ENCODE measurements at regions not wholly inside any gene's neighbourhood (a gene's known extent, or its start where the extent isn't known, plus 50 kb on each side); places are given as distances from the start of the nearest gene placed in this dataset.

DNA sequence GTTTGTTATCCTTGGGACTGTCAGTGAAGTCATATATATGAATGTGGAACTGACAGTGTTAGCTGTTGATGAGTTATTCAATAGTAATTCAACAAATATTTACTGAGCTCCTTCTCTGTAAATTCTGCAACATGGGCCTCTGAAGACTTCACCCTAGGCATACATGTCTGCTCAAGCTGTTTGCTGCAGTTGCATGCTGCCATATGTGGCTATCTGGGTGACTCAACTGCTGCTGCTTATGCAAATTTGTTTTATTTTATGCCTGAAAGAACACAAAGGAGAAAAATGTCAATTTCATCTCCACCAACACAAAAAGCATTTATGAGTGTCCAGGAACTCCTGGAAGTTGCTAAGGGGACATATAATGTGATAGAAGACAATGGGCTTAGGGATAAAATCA lies 417.6 kb downstream of the AASDHPPT start:
- dilution Hi-C loops (cut with MboI; ENCODE audit: extremely low pct_ligation_motif_present, low sequenced_read_pairs): no loop called here
- no TSS peak for BruUV-seq (replicated peaks)
- Histone ChIP-seq H3K27me3 (ENCODE audit: control insufficient read depth in 2 of 2, insufficient read depth in 2 of 2, low read length in 2 of 2) (no peaks in the 10 kb centered on the region), H2AFZ (ENCODE audit: low read depth, low read length) (no peak overlapping the region), H3K4me2 (ENCODE audit: insufficient read depth, low read length) (no peak overlapping the region), H3K4me3 (replicated peaks in 1 of 3; ENCODE audit: insufficient read depth in 1 of 3, low read depth in 1 of 3, low read length in 3 of 3) (no peak overlapping the region), H3K9me3 (replicated peaks; ENCODE audit: control insufficient read depth, insufficient read depth, low read length) (no peaks in the 10 kb centered on the region), H3K79me2 (ENCODE audit: control insufficient read depth, insufficient read depth, low read length) (no peaks in the 10 kb centered on the region), H3K4me1 (ENCODE audit: control insufficient read depth, extremely low read depth, insufficient read depth, low read length) (no peaks in the 10 kb centered on the region), H3K9ac (replicated peaks; ENCODE audit: extremely low read depth, insufficient read depth, low read length) (no peak overlapping the region), H3K36me3 (ENCODE audit: control insufficient read depth in 2 of 2, extremely low read depth in 1 of 2, insufficient read depth in 2 of 2, low read length in 2 of 2) (no peaks in the 10 kb centered on the region), H3K9me1 (replicated peaks; ENCODE audit: control insufficient read depth, extremely low read depth, insufficient read depth, low read length) (no peaks in the 10 kb centered on the region), H4K20me1 (replicated peaks; ENCODE audit: control insufficient read depth, extremely low read depth, insufficient read depth, low read length) (no peaks in the 10 kb centered on the region), H3K27ac (ENCODE audit: insufficient read depth, low read depth, low read length) (no peak overlapping the region)
- intact Hi-C loops (cut with micrococcal nuclease): no loop called here
- DNase-seq (ENCODE audit: low read depth, low spot score) (no peak), FAIRE-seq (no peak)
- TF ChIP-seq POLR2AphosphoS5 (IDR thresholded peaks at IDR 0.05; ENCODE audit: insufficient read depth, low read depth, low read length) (no peak), JUN (IDR thresholded peaks at IDR 0.05; ENCODE audit: borderline replicate concordance, insufficient read depth, insufficient read length, low read depth) (no peak), MYC (IDR thresholded peaks at IDR 0.05; ENCODE audit: low read depth, low read length) (no peak), EZH2 (IDR thresholded peaks at IDR 0.05; ENCODE audit: borderline replicate concordance, low read depth, low read length, severe bottlenecking) (no peak), FOS (IDR thresholded peaks at IDR 0.05; ENCODE audit: borderline replicate concordance, insufficient read depth, low read length) (no peak), GATA2 (IDR thresholded peaks at IDR 0.05; ENCODE audit: insufficient read depth, insufficient read length, low read depth, low read length) (no peak), POLR2A (IDR thresholded peaks at IDR 0.05; ENCODE audit: low read depth, low read length) (no peak)
- TF ChIP-seq, protein P1, sequence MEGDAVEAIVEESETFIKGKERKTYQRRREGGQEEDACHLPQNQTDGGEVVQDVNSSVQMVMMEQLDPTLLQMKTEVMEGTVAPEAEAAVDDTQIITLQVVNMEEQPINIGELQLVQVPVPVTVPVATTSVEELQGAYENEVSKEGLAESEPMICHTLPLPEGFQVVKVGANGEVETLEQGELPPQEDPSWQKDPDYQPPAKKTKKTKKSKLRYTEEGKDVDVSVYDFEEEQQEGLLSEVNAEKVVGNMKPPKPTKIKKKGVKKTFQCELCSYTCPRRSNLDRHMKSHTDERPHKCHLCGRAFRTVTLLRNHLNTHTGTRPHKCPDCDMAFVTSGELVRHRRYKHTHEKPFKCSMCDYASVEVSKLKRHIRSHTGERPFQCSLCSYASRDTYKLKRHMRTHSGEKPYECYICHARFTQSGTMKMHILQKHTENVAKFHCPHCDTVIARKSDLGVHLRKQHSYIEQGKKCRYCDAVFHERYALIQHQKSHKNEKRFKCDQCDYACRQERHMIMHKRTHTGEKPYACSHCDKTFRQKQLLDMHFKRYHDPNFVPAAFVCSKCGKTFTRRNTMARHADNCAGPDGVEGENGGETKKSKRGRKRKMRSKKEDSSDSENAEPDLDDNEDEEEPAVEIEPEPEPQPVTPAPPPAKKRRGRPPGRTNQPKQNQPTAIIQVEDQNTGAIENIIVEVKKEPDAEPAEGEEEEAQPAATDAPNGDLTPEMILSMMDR (IDR thresholded peaks at IDR 0.05; ENCODE audit: extremely low read depth in 1 of 2, insufficient read depth in 1 of 2, low read depth in 1 of 2, low read length in 2 of 2): no peak
- TF ChIP-seq, protein P2, sequence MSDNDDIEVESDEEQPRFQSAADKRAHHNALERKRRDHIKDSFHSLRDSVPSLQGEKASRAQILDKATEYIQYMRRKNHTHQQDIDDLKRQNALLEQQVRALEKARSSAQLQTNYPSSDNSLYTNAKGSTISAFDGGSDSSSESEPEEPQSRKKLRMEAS (IDR thresholded peaks at IDR 0.05; ENCODE audit: insufficient read depth, insufficient read length): no peak
- POLR2A ChIA-PET: no interaction called here
- CTCF ChIA-PET: no interaction called here

Measured in endothelial cell of umbilical vein (primary cell).